H9 (cell line): ENCODE measurements at regions not wholly inside any gene's neighbourhood (a gene's known extent, or its start where the extent isn't known, plus 50 kb on each side); places are given as distances from the start of the nearest gene placed in this dataset.

Experiments
- DNase-seq: peaks from one replicate; pipeline ENCODE4 v3.0.0-alpha.2; 2017
- H2AFZ ChIP-seq: one replicate; pipeline ENCODE4 v1.6.1; 2013; ENCODE audit warnings: mild to moderate bottlenecking, low read length, control low read depth, moderate library complexity
- H2AK5ac ChIP-seq: 2 replicates; pipeline ENCODE4 v1.6.1; 2013; ENCODE audit warnings: low read length, control low read depth, mixed read lengths; ENCODE audit not compliant: insufficient read length
- H2BK120ac ChIP-seq: one replicate; pipeline ENCODE4 v1.6.1; 2013; ENCODE audit warnings: low read depth, mild to moderate bottlenecking, low read length, control low read depth, inconsistent platforms; ENCODE audit not compliant: poor library complexity, severe bottlenecking
- H2BK12ac ChIP-seq: 2 replicates; pipeline ENCODE4 v1.6.1; 2013; ENCODE audit warnings: low read length, control low read depth, mixed read lengths, low read depth; ENCODE audit not compliant: insufficient read length
- H2BK15ac ChIP-seq: 2 replicates; pipeline ENCODE4 v1.6.1; 2013; ENCODE audit warnings: low read depth, low read length, control low read depth
- H2BK20ac ChIP-seq: one replicate; pipeline ENCODE4 v1.6.1; 2013; ENCODE audit warnings: low read depth, mild to moderate bottlenecking, low read length, control low read depth, inconsistent platforms; ENCODE audit not compliant: poor library complexity, severe bottlenecking
- H2BK5ac ChIP-seq: 2 replicates; pipeline ENCODE4 v1.6.1; 2013; ENCODE audit warnings: low read length, control low read depth, mixed read lengths; ENCODE audit not compliant: insufficient read length
- H3K14ac ChIP-seq: 2 replicates; pipeline ENCODE4 v1.6.1; 2013; ENCODE audit warnings: low read length, control low read depth; ENCODE audit not compliant: insufficient read depth
- H3K18ac ChIP-seq: 2 replicates; pipeline ENCODE4 v1.6.1; 2013; ENCODE audit warnings: low read depth, mild to moderate bottlenecking, mixed read lengths, low read length, control low read depth; ENCODE audit not compliant: insufficient read length
- H3K23ac ChIP-seq: 2 replicates; pipeline ENCODE4 v1.6.1; 2013; ENCODE audit warnings: low read length, control low read depth, mixed read lengths, low read depth; ENCODE audit not compliant: insufficient read length
- H3K23me2 ChIP-seq: 2 replicates; pipeline ENCODE4 v1.6.1; 2013; ENCODE audit warnings: low read depth, mild to moderate bottlenecking, mixed read lengths, low read length, control low read depth; ENCODE audit not compliant: insufficient read length, poor library complexity, severe bottlenecking
- H3K27ac ChIP-seq: 2 replicates; pipeline ENCODE4 v1.5.1; 2013; ENCODE audit warnings: low read length, control low read depth, mixed read lengths, low read depth; ENCODE audit not compliant: insufficient read length
- H3K27me3 ChIP-seq: 2 replicates; pipeline ENCODE4 v1.6.1; 2013; ENCODE audit warnings: low read length, control low read depth, inconsistent platforms; ENCODE audit not compliant: insufficient read depth
- H3K4ac ChIP-seq: 2 replicates; pipeline ENCODE4 v1.6.1; 2013; ENCODE audit warnings: low read depth, mild to moderate bottlenecking, control low read depth, inconsistent platforms, low read length, moderate library complexity
- H3K4me1 ChIP-seq: 2 replicates; pipeline ENCODE4 v1.6.1; 2013; ENCODE audit warnings: low read length, control low read depth, inconsistent platforms; ENCODE audit not compliant: insufficient read depth
- H3K4me2 ChIP-seq: 2 replicates; pipeline ENCODE4 v1.6.1; 2013; ENCODE audit warnings: low read length, control low read depth, mixed read lengths; ENCODE audit not compliant: insufficient read length, insufficient read depth
- H3K56ac ChIP-seq: 2 replicates; pipeline ENCODE4 v1.6.1; 2013; ENCODE audit warnings: low read depth, mild to moderate bottlenecking, mixed read lengths, low read length, control low read depth; ENCODE audit not compliant: insufficient read length
- H3K79me1 ChIP-seq: 2 replicates; pipeline ENCODE4 v1.6.1; 2013; ENCODE audit warnings: low read depth, mild to moderate bottlenecking, moderate library complexity, low read length, control low read depth, inconsistent platforms; ENCODE audit not compliant: insufficient read depth, poor library complexity, severe bottlenecking
- H3K79me2 ChIP-seq: 2 replicates; pipeline ENCODE4 v1.6.1; 2013; ENCODE audit warnings: low read length, control low read depth, inconsistent platforms; ENCODE audit not compliant: insufficient read depth
- H3K9ac ChIP-seq: 2 replicates; pipeline ENCODE4 v1.6.1; 2013; ENCODE audit warnings: low read length, control low read depth, mixed read lengths; ENCODE audit not compliant: insufficient read length; ENCODE audit errors: extremely low read depth
- H3K9me3 ChIP-seq: one replicate; pipeline ENCODE4 v1.6.1; 2013; ENCODE audit warnings: low read depth, low read length, inconsistent platforms; ENCODE audit not compliant: control insufficient read depth
- H3T11ph ChIP-seq: one replicate; pipeline ENCODE4 v1.6.1; 2013; ENCODE audit warnings: mild to moderate bottlenecking, low read length, control low read depth, inconsistent platforms
- H4K20me1 ChIP-seq: one replicate; pipeline ENCODE4 v1.6.1; 2013; ENCODE audit not compliant: control insufficient read depth, insufficient read length, insufficient read depth
- H4K5ac ChIP-seq: 2 replicates; pipeline ENCODE4 v1.6.1; 2013; ENCODE audit warnings: low read depth, mild to moderate bottlenecking, mixed read lengths, low read length, control low read depth; ENCODE audit not compliant: insufficient read length
- H4K8ac ChIP-seq: replicated peaks from 2 replicates; pipeline ENCODE4 v1.6.1; 2013; ENCODE audit warnings: low read length, control low read depth, mixed read lengths, low read depth; ENCODE audit not compliant: insufficient read length
- H4K91ac ChIP-seq: 2 replicates; pipeline ENCODE4 v1.6.1; 2013; ENCODE audit warnings: low read depth, mild to moderate bottlenecking, moderate library complexity, mixed read lengths, low read length, control low read depth; ENCODE audit not compliant: insufficient read length
- H3K27ac Mint-ChIP-seq, 3 experiments: 2 replicates in 2 of 3; 3 replicates in 1 of 3; pipeline ENCODE4 v1.8.0; 2020 to 2021; ENCODE audit warnings: mixed read lengths in 3 of 3, mild to moderate bottlenecking in 1 of 3, moderate library complexity in 1 of 3
- H3K27me3 Mint-ChIP-seq: 2 replicates; pipeline ENCODE4 v1.8.0; 2021; ENCODE audit warnings: low read depth, mild to moderate bottlenecking, moderate library complexity, mixed read lengths
- H3K36me3 Mint-ChIP-seq, 3 experiments: 2 replicates in 2 of 3; 3 replicates in 1 of 3; pipeline ENCODE4 v1.8.0; 2020 to 2021; ENCODE audit warnings: low read depth in 3 of 3, mixed read lengths in 3 of 3; ENCODE audit not compliant: insufficient read depth in 1 of 3
- H3K4me1 Mint-ChIP-seq, 2 experiments: 2 replicates each; pipeline ENCODE4 v1.8.0; 2020; ENCODE audit warnings: mixed read lengths in 2 of 2
- H3K4me3 Mint-ChIP-seq, 2 experiments: 2 replicates in 1 of 2; 3 replicates in 1 of 2; pipeline ENCODE4 v1.8.0; 2020 to 2021; ENCODE audit warnings: mild to moderate bottlenecking in 2 of 2, mixed read lengths in 2 of 2, moderate library complexity in 1 of 2
- H3K9me3 Mint-ChIP-seq, 2 experiments: 2 replicates in 1 of 2; 3 replicates in 1 of 2; pipeline ENCODE4 v1.8.0; 2020; ENCODE audit warnings: mild to moderate bottlenecking in 2 of 2, mixed read lengths in 2 of 2, moderate library complexity in 1 of 2
- CTCF ChIP-seq: fragments of 200-600 bp; sonication (generic); conservative IDR thresholded peaks from 3 replicates; pipeline ENCODE4 v1.8.0; 2021; ENCODE audit warnings: antibody characterized with exemption, mild to moderate bottlenecking

DNA sequence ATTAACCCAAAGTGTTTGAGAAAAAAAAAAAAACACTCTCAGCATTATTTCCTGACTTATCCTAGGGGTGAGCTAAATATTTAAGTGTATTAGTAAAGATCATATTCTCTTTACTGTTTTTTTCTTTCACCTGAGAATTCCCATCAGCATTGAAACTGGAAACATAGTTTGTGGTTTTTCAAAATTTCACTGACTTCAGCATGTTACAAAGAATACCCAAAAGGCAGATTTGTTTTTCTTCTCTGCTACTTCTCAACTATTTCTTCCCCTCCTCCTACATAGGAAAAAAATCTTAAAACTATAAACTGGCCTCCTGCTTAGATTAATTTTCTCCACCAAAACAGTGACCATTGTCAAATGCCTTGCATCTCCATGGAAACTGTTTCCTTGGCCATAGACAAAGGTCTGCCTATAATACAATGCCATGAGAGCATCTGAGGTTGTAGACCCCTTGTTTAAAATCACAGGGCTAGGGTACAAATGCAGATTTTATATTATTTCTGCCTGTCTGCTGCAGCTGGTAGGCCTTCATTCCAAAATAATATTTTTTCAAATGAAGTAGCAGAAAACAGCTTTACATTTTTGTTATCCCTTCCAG lies 179.7 kb upstream of the GALNT5 start:
- no peak for DNase-seq
- no peak overlapping the region for H3K14ac ChIP-seq
- H3K4me2 ChIP-seq, result no peak overlapping the region
- no peak overlapping the region for H3K23ac ChIP-seq
- H2BK12ac ChIP-seq, result no peak overlapping the region
- no peak overlapping the region for H3K4ac ChIP-seq
- no peaks in the 10 kb centered on the region for H3K9me3 ChIP-seq
- H2AFZ ChIP-seq, result no peak overlapping the region
- H3K4me3 Mint-ChIP-seq, result no peak overlapping the region
- no peak overlapping the region for H4K8ac ChIP-seq
- no peak overlapping the region for H3K27ac ChIP-seq
- no peaks in the 10 kb centered on the region for H3K23me2 ChIP-seq
- H3K9me3 Mint-ChIP-seq, result no peaks in the 10 kb centered on the region
- no peak overlapping the region for H2BK20ac ChIP-seq
- H3K79me2 ChIP-seq, result no peaks in the 10 kb centered on the region
- H3K9ac ChIP-seq, result no peak overlapping the region
- no peak overlapping the region for H3T11ph ChIP-seq
- no peak overlapping the region for H3K18ac ChIP-seq
- H2AK5ac ChIP-seq, result no peak overlapping the region
- no peak overlapping the region for H3K27ac Mint-ChIP-seq
- H3K27me3 ChIP-seq, result no peaks in the 10 kb centered on the region
- no peaks in the 10 kb centered on the region for H3K79me1 ChIP-seq
- peaks cover 3 to 4% of the 10 kb centered on the region in 2 experiments for H3K4me1 Mint-ChIP-seq
- H4K91ac ChIP-seq, result no peak overlapping the region
- H3K36me3 Mint-ChIP-seq, result no peaks in the 10 kb centered on the region
- no peak overlapping the region for H2BK15ac ChIP-seq
- no peak for TF ChIP-seq CTCF
- no peaks in the 10 kb centered on the region; the same call in 1 of the 2 replicates for H3K4me1 ChIP-seq
- no peak overlapping the region for H2BK120ac ChIP-seq
- H3K27me3 Mint-ChIP-seq, result no peaks in the 10 kb centered on the region
- no peaks in the 10 kb centered on the region for H4K20me1 ChIP-seq
- H3K56ac ChIP-seq, result no peak overlapping the region
- no peak overlapping the region for H4K5ac ChIP-seq
- H2BK5ac ChIP-seq, result no peak overlapping the region
